IPS-NIHi7 (cell line): ENCODE measurements at regions not wholly inside any gene's neighbourhood (a gene's known extent, or its start where the extent isn't known, plus 50 kb on each side); places are given as distances from the start of the nearest gene placed in this dataset.

ENCODE experiments used
- DNase-seq: peaks from one replicate; pipeline ENCODE4 v3.0.0; 2012; ENCODE audit warnings: mixed read lengths; ENCODE audit errors: extremely low spot score

- no peak for DNase-seq
Observed at GRCh38 chr4:20592663-20593062, 107.6 kb upstream of the PACRGL start.

- no peak for DNase-seq
Observed at GRCh38 chr4:20598626-20599025, 101.6 kb upstream of the PACRGL start.

- no peak for DNase-seq
Observed at GRCh38 chr4:20603671-20604313, 96.5 kb upstream of the PACRGL start.

GRCh38 chr4:20612313-20612712 lies 87.9 kb upstream of the PACRGL start:
- no peak for DNase-seq

DNA sequence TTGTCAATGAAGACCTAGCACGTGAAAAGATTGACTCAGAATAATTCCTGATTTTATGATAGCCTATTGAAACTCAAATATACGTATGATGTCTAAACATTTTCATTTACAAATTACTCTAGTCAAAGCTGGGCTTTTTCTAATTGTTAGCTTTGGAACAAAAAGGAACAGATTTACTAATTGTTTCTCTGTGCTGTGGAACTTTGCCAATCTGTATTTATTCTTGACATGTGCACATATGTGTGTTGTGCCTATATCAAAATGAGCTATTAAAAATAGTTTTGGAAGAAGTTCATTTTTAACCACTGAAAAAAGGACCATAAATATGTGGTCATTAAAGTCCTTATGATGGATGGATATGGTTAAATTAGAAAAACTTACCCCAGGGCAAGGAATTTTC lies 85.4 kb upstream of the PACRGL start:
- no peak for DNase-seq

DNA sequence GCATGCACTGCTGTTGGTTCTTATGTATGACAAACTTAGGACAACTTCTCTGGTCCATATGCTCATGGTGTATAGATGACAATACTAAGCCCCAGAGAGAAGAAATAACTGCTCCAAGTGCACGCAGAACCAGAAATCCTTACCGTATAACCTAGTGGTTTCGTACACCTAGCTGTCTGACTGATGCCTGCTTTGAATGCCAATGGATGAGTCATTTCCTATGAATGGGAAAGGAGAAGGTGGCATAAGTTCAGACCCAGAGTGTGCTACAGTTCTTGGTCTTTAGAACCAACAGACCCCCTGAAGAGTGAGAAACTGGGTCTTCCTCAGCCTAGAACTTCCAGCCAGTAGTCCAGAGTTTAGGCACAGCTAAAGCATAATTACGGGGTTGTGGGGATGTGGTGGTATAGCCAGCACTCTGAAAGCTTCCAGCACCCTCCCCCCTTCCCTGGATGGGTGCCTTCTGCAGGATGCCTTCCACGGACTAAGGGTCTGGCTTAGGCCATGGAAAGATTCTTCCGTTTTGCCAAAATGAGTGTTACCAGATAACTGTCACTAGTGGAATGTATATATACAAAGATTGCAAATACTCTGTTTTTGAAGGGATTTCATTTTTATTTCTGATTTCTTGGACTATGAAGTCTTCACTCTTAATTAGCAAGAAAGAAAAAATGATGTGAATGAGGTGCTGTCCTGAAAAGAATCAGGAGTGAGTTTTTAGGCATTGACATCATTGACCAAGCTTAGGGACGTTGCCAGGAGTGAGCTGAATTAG lies 84.6 kb upstream of the PACRGL start:
- DNase-seq, result no peak

DNA sequence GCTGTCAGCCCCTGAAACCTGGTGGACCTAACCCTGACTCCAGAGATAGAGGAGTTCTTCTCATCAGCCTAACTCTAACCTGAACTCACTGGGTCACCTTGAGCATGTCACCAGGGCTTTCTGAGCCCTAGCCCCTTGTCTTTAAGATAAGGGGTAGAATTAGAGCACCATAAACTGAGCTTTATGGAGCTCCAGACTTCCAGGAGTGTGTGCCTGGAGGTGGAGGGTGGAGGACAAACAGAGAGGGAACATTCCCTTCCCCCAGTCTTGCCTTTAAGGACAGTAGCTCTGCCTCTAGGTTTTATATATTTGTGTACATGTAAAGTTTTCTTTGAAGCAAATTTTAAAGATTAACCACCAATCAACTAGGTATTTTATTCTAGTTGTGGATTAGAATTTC lies 83.9 kb upstream of the PACRGL start:
- no peak for DNase-seq

DNA sequence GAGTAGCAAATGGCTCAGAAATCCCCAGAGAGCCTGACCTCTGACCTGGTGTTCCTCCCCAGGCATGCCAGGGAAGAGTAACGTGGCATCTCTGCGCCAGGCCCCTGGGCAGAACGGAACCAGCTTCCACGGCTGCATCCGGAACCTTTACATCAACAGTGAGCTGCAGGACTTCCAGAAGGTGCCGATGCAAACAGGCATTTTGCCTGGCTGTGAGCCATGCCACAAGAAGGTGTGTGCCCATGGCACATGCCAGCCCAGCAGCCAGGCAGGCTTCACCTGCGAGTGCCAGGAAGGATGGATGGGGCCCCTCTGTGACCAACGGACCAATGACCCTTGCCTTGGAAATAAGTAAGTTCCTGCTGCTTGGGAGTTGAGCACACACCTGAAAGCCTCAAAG lies 83.4 kb upstream of the PACRGL start:
- no peak for DNase-seq

DNA sequence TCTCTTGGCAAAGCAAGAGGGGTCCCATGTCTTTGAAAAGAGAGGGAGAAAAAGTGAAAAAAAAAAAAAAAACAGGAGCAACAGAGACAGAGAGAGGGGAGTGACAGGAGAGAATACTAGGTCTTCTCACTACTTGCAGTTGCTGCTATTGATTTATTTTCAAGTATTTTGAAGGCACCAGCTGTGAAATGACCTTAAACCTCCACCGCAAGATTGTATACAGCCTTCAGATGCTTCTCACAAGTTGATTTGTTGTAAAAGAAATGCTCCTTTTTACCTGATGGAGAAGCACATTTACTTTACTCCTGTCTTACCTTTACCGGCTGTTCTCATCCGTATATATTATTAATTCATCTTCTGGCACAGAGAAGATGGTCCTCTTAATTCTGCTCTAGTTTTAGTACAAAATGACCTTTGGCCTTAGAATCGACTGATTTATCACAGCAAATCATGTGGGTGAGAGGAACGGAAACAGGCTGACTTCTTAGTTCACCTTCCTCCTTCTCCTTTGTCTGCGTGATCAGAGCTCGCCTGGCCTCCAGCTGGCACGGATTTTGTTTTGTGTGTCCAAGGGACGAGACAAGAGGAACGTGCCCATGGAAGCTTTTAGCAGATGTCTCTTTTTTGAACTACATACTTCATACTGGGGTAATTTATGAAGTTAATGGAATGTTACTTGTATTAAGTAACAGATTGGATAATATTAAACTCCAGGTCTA lies 82.4 kb upstream of the PACRGL start:
- DNase-seq, result no peak

- peak; percentile 20 for DNase-seq
Observed at GRCh38 chr4:20618731-20619130, 81.5 kb upstream of the PACRGL start.

DNA sequence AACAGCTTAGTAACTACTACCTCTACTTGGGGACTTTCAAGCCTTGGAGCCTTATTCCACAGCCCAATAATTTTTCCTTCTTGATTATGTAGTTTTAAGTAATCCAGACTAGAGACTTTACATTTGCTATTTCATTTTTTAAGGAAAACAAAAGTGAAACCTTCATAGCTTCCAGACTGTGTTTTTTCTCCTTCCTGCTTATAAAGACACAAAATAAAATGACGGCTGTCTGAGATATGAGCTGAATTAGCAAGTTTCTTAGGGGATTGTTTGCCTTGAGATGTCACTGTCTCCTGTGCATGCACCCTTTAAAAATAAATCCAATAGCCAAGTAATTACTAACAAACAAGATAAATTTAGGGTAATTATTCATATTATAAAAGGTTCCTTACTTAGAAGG lies 78.8 kb upstream of the PACRGL start:
- no peak for DNase-seq

GRCh38 chr4:20622701-20623100 lies 77.6 kb upstream of the PACRGL start:
- no peak for DNase-seq

DNA sequence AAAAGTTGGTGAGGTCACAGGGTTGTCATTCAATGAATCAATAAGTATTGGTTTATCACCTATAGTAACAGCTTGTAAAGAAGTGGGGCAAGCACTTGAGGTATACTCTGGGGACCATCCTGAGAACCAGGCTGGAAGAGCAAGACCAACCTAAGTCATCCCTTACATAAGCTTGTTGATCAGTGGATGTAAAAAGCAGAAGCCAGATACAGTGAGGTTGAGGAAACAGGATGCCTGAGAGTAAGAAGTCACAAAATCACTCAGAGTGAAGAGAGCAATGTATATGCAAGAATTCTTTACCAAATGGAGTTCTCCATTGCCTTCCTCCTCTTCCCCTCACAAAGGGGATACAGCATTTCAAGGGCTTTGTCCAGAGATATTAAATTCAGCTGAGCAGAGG lies 76.3 kb upstream of the PACRGL start:
- no peak for DNase-seq

DNA sequence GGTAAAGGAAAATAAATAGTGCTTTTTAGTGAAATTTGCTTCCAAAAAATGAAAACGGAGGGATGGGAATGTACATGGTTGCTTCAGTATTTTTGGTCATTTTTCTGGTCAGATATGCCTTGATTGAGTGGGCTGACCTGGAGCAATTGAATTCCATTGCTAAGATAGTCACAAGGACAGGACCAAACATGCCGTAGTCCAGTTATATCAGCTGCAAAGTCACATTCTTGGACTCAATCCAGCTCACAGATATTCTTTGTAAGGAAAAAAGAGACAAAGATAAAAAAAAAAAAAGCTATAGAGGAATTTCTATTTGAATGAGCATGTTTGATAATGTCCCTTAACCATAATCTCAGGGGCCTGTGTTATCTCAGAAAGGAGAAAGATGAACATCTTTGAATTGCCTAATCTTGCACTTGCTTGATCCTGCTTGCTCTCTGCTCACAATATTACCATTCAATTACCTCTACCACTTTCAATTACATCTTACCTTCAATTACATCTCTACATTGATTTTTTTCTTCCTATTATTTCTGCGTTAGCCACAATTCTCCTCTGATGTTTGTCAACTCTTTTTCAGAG lies 75.4 kb upstream of the PACRGL start:
- DNase-seq, result no peak

GRCh38 chr4:20625426-20625825 lies 74.8 kb upstream of the PACRGL start:
- DNase-seq, result no peak

DNA sequence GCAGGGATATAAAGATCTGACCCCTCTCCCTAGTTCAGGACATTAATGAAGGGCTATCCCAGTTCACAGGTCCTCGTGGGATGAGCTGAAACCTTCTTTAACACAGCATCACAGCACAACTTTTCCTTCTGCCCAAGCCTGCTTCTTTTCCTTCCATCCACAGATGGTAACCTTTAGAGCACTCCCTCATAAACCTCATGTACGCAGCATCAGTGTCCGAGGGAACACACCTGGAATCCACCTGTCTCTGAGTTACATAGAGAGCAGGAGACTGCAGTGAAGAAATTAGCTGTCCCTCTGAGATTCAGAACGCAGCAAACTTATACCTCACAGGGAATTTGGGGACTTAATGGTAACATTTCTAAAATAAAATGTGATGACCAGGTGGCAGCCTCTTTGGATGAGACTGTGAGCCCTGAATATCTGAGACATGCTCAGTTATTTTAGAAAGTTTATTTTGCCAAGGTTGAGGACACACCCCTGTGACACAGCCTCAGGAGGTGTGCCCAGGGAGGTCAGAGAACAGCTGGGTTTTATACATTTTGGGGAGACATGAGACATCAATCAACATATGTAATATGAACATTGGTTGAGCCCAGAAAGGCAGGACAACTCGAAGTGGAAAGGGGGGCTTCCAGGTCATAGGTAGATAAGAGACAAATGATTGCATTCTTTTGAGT lies 73.8 kb upstream of the PACRGL start:
- DNase-seq, result no peak

- no peak for DNase-seq
Observed at GRCh38 chr4:20627866-20628265, 72.4 kb upstream of the PACRGL start.

- DNase-seq, result no peak
Observed at GRCh38 chr4:20629186-20630106, 70.8 kb upstream of the PACRGL start.

DNA sequence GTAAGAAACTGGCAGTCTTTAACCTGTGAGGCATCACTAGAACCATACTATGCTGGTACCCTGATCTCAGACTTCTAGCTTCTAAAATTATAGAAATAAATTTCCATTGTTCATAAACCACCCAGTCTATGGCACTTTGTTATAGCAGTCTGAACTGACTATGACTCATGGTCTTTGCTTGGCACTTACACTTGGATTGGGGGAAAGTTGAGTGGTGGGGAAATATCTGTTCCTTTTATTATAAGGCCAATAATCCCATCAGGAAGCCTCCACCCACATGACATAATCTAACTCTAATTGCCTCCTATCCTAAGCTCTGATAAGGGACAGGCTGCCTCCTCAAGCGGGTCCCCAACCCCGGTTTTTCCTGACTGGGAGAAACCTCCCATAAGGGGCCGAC lies 61.4 kb upstream of the PACRGL start:
- DNase-seq, result no peak

GRCh38 chr4:20639346-20639745 lies 60.9 kb upstream of the PACRGL start:
- no peak for DNase-seq

DNA sequence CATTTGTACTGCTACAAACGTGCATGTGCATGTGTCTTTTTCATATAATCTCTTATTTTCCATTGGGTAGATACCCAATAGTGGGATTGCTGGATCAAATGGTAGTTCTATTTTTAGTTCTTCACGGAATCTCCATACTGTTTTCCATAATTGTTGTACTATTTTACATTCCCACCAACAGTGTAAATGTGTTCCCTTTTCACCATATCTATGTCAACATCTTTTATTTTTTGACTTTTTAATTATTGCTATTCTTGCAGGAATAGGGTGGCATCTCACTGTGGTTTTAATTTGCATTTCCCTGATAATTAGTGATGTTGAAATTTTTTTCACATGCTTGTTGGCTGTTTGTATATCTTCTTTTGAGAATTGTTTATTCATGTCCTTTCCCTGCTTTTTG lies 59.3 kb upstream of the PACRGL start:
- DNase-seq, result no peak
